Loucy (cell line): ENCODE measurements at regions not wholly inside any gene's neighbourhood (a gene's known extent, or its start where the extent isn't known, plus 50 kb on each side); places are given as distances from the start of the nearest gene placed in this dataset.

Experiments used
- EZH2phosphoT487 ChIP-seq: fragments of 200-600 bp; IDR thresholded peaks from 2 replicates; pipeline ENCODE4 v1.6.1; 2018; ENCODE audit warnings: antibody characterized with exemption, mild to moderate bottlenecking, moderate library complexity, borderline replicate concordance
- TF ChIP-seq, protein P1 (sequence below): fragments of 200-600 bp; sonication (generic); conservative IDR thresholded peaks from 2 replicates; pipeline ENCODE4 v1.5.1; 2014; ENCODE audit warnings: mild to moderate bottlenecking, antibody characterized with exemption, low read length

- TF ChIP-seq, protein P1, sequence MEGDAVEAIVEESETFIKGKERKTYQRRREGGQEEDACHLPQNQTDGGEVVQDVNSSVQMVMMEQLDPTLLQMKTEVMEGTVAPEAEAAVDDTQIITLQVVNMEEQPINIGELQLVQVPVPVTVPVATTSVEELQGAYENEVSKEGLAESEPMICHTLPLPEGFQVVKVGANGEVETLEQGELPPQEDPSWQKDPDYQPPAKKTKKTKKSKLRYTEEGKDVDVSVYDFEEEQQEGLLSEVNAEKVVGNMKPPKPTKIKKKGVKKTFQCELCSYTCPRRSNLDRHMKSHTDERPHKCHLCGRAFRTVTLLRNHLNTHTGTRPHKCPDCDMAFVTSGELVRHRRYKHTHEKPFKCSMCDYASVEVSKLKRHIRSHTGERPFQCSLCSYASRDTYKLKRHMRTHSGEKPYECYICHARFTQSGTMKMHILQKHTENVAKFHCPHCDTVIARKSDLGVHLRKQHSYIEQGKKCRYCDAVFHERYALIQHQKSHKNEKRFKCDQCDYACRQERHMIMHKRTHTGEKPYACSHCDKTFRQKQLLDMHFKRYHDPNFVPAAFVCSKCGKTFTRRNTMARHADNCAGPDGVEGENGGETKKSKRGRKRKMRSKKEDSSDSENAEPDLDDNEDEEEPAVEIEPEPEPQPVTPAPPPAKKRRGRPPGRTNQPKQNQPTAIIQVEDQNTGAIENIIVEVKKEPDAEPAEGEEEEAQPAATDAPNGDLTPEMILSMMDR = no peak
- TF ChIP-seq EZH2phosphoT487 = no peak
Observed at GRCh38 chr2:12834239-12834638, 117.5 kb downstream of the TRIB2 start.
